Choroid plexus epithelial cell (primary cell): ENCODE measurements at regions not wholly inside any gene's neighbourhood (a gene's known extent, or its start where the extent isn't known, plus 50 kb on each side); places are given as distances from the start of the nearest gene placed in this dataset.

Experiments used
- DNase-seq: peaks from one replicate; pipeline ENCODE4 v3.0.0-alpha.2; 2010; ENCODE audit warnings: low read depth
- H3K4me3 ChIP-seq: 2 replicates; pipeline ENCODE4 v1.5.1; 2011; ENCODE audit warnings: low read depth, mild to moderate bottlenecking, control low read depth, low read length, moderate library complexity
- CTCF ChIP-seq: conservative IDR thresholded peaks from 2 replicates; pipeline ENCODE4 v1.5.1; 2011; ENCODE audit warnings: low read depth, mild to moderate bottlenecking, control low read depth, inconsistent platforms, low read length, moderate library complexity

DNA sequence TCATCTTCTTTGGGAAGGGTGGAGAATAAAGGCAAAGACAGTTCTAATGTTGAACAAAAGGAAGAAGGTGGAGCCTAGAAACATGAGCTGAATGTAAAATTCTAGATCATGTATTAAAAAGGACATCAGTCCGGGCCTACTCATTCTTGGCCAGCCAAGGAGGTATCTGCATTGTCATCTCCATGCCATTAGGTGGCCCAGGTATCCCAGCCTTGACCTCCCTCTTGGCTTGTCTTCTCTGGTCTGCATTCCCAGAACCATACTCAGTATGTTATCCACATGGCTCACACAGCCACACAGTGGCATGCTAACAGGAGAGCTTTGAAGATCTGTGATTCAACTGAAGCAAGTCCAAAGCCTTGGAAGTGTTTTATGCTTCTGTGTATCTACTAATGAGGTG is 369.8 kb upstream of the KAZN start:
- DNase-seq = no peak
- no peak for TF ChIP-seq CTCF
- H3K4me3 ChIP-seq = no peak overlapping the region

GRCh38 chr1:14233510-14233909 is 365.0 kb upstream of the KAZN start:
- no peak overlapping the region for H3K4me3 ChIP-seq
- no peak for TF ChIP-seq CTCF
- no peak for DNase-seq

DNA sequence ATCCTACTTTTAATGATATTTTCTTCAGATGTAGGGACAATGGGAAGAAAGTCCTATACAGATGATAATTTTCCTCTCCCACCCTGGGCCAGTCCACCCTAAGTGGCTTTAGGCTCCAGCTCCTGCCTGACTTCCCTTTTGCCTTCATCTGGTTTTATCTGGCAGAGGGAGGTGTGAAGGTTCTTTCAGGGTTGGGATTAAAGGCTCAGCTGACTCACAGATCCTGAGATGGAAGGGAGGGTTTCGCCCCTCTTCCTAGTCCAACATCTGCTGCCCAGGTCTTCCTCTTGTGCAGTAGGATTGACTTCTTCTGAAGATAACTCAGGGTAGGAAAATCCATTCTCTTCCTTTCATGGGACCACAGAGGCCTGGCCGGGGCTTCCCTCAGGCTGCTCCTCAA is 362.4 kb upstream of the KAZN start:
- DNase-seq = no peak
- no peak for TF ChIP-seq CTCF
- H3K4me3 ChIP-seq = no peak overlapping the region

DNA sequence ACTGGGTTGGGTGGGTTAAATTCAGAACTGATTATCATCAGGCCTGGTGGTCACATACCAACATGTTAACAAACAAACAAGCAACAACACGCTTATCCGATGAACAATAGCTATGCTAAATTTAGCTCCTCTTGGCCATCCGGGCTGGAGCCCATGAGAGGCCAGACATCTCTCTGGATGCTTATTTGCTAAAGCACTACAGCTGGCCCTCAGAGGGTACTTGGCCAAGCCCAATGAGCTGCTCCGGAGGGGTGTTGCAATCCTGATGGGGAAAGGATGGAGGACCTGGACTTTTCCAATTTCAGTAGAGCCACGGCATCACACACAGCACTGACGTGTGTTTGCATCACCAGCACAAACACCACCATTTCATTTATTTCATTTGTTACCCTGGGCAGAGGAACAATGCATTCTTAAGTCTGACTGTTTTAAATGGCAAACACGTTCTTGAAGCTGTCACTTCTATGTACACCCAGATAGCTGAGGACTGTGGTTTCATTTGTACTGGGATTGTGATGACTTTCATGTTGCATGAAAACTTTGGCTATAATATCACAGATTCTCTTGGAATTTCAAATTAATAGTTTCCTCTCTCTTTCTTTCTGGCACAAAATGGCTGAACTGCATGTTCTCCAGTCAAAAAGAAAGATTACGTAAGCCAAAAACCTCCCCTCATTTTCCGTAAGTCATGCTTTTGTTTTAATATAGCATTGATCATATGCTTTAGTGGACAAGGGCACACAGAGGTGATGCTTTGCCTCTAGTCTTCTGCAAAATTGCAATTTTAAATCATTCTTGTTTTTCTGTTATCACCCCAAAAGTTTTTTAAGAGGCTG is 359.8 kb upstream of the KAZN start:
- DNase-seq = no peak
- TF ChIP-seq CTCF = no peak
- no peak overlapping the region for H3K4me3 ChIP-seq

DNA sequence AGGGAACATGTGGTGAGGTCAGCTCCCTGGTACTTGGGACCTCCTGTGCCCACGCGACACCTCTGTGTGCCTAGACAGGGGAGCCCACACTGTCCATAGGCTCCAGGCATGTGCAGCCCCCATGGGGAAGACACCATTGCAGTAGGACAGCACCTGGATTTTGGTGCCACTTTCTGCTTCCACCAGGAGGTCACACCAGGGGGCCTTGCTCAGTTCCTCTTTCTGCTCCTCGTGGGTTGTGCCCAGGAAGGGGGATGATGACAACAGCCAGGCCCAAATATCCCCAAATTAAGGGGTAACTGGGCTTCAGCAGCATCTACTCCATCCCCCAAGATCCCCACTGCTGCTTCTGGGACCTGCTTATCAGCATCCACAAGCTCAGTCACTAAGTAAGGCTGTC is 358.2 kb upstream of the KAZN start:
- H3K4me3 ChIP-seq = no peak overlapping the region
- TF ChIP-seq CTCF = no peak
- no peak for DNase-seq

DNA sequence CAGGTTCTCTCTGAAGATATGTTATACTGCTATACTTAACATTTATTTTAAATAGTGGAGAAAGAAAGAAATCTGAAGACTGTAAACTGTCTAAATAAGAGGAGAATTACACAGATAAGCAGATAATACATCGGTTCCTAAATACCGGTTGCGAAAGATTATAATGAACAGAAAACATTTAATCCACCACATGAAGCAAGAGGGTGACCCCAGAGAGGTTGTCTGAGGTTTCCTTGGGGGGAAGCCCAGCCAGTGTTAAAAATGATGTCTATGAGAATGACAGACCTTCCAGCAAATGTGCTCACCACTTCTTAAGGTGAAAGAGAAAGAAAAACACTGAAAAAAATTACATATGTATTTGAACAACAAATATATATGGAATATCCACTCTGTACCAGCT is 356.4 kb upstream of the KAZN start:
- no peak overlapping the region for H3K4me3 ChIP-seq
- no peak for DNase-seq
- TF ChIP-seq CTCF = no peak

DNA sequence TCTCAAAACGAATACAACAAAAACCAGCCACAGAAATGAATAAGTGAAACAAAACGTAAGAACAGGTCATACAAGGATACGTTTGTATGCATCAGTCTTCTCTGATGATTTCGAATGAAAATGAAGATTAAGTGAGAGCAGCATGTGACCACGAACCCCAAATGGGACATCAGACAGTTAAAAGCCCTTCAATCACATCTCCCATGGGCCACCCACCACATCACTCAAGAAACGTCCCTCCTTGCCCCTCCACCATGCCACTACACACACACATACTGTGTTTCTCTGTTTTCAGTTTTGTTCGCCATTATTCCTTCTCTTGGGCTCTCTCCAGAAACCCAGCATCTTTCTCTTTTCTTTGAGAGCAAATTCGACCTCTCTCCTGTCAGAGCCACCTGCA is 355.6 kb upstream of the KAZN start:
- no peak for DNase-seq
- no peak overlapping the region for H3K4me3 ChIP-seq
- TF ChIP-seq CTCF = no peak
